ENCODE measurements at regions not wholly inside any gene's neighbourhood (a gene's known extent, or its start where the extent isn't known, plus 50 kb on each side); places are given as distances from the start of the nearest gene placed in this dataset.

DNA sequence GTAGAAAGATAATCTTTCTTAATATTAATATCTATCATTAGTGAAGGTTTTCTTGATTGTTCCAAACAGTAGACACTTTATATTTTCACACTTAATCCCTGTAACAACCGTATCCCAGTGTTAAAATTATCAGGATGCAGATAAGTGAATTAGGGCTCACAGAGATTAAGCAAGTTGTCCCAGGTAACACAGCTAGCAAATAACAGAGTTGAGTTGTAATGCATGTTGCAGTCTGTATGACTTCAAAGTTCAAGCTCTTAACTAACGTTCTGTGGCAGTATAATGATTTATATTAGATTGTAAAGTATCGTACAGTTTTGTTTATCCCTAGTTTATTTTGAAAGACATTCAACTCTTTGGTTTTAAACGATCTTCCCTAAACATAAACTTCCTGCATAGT lies 517.5 kb downstream of the TFAP2B start:
- no peak for TF ChIP-seq SUZ12 (IDR thresholded peaks at IDR 0.05)
- TF ChIP-seq BHLHE40 (IDR thresholded peaks at IDR 0.05; ENCODE audit: borderline replicate concordance), result no peak
- TF ChIP-seq L3MBTL2 (conservative IDR thresholded peaks at IDR 0.05), result no peak
- TF ChIP-seq FOXA1 (IDR thresholded peaks at IDR 0.05), result no peak
- no peak for TF ChIP-seq NFRKB (IDR thresholded peaks at IDR 0.05)
- TF ChIP-seq ELF4 (IDR thresholded peaks at IDR 0.05), result no peak
- no peak for TF ChIP-seq SP1 (IDR thresholded peaks at IDR 0.05)
- no peak for TF ChIP-seq TARDBP (IDR thresholded peaks at IDR 0.05)
